Effector CD4-positive, alpha-beta T cell (primary cell): ENCODE measurements at regions not wholly inside any gene's neighbourhood (a gene's known extent, or its start where the extent isn't known, plus 50 kb on each side); places are given as distances from the start of the nearest gene placed in this dataset.

Experiments
- DNase-seq: peaks from one replicate; pipeline ENCODE4 v3.0.0-alpha.2; 2020

GRCh38 chr6:163818719-163819118 lies 404.2 kb downstream of the QKI start:
- DNase-seq: no peak

- DNase-seq: no peak
Measured at GRCh38 chr6:163816441-163816840, 401.9 kb downstream of the QKI start.

- DNase-seq: no peak
Measured at GRCh38 chr6:163815796-163816195, 401.3 kb downstream of the QKI start.

GRCh38 chr6:163814494-163815364 lies 400.2 kb downstream of the QKI start:
- DNase-seq: no peak

DNA sequence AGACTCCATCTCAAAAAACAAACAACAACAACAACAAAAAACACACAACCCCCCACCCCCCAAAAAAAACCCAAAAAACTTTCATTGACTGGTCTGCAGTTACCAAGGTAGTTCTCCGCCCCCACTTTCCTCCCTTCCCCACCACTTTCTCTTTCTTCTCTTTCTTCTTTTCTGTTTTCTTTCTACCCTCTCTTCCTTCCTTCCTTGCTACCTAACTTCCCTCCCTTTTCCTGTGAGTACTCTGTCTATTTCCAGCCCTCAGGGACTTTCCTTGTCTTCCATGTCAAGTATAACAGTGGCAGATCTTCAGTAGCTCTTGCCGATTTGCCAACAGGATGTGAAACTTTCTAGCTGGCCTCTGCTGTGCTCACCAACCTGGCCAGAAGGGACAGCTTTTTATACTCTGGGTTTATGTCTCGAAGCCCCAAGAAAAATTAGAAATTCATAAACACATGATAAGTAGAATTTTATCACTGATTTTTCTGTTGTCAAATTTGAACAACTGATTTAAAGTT lies 399.5 kb downstream of the QKI start:
- no peak for DNase-seq

DNA sequence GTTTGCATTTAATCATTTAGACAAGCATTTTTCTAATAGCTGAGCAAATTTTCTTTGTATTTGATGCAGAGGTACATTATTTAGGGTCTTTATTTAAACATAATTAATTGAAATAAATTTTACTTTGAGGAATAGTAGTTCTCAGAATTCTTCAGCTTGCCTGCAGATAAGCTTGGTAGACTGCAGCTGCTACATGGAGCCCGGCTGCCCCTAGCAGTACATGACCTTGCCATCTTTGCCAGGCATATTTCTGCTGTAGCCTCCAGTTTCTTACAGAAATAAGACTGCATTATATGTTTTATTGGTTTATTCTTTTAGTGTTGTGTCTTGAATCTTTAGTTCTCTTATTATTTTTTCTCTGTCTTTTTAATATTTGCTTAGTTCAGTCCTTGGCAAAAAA lies 396.8 kb downstream of the QKI start:
- no peak for DNase-seq

DNA sequence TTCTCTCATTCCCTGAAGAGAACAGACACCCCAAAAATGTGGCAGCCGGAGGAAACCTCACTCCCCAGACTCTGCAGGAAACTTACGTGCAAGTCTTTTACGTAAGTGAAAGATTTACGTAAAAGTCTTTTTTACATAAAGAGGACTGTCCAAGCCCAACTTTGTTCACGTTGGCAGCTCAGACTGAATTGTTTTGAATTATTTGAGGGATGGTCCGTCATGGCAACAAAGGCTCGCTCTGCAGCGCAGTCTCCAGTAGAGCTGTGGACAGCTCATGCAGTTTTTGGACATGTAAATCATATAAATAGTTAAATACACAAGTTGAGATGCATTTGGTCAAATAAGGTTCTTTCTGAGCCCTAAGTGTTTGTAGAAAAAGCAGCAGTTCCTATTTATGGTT lies 394.8 kb downstream of the QKI start:
- DNase-seq: no peak

DNA sequence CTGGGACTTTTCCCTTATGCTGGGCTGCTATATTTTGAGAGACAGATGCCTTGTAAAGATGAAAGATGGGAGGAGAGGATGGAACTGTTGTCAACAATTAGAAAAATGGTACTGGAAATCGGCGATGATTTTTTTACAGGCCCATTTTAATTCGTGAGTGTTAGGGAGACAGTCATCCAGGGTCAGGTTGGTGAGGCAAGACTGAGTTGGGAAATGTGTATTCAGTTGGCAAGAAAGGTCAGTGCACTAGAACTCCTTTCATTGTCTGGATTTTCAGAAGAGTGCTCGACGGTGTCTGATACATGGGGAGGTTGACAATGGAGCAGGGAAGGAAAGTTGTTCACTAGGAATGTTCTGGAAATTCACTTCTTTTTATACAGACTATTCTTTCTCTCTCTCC lies 394.4 kb downstream of the QKI start:
- no peak for DNase-seq

DNA sequence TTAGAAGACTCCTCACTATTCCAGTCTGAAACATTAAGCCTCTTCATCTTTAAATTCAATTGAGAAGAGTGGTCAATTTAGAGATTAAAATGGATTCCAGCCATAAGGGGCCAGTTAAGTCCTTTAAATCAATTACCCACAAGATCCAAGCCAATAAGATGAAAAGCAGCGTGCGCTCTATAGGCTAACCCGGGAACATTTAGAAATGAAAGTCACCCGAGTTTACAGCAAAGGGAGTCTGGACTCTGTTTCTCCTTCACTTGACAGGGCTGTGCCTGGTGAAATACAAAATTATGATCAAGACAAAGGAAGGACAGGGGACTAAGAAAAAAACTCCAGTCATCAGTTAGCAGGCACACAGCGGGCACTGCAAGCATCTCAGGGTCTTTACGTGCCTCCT lies 393.7 kb downstream of the QKI start:
- no peak for DNase-seq

- no peak for DNase-seq
Measured at GRCh38 chr6:163806755-163807499, 392.4 kb downstream of the QKI start.

- DNase-seq: no peak
Measured at GRCh38 chr6:163804991-163805390, 390.5 kb downstream of the QKI start.

GRCh38 chr6:163802267-163802666 lies 387.7 kb downstream of the QKI start:
- no peak for DNase-seq

DNA sequence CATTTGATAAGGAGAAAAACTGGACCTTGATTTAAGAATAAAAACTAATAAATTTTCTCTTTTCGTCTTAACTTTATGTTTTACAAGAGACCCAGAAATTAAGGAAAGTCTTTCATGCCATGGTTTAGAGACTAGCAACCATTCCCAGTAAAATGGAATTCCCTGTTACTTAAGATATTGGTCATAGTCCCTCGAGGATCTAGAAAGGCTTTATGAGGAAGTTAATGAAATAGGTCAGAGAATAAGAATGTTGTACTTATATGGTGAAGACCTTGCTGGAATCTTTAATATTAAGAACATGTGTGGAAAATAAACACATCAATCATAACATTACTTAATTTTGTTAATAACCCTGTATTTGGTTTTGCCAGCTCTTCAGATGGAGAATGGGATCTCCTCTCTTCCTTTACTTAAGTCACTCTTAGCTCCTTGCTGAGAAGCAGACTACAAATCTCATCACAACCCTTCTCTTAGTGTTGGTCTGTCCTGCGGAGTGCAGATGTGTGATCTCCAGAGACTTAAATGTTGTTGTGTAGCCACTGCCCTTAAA lies 382.9 kb downstream of the QKI start:
- DNase-seq: no peak

- no peak for DNase-seq
Measured at GRCh38 chr6:163793011-163793983, 378.8 kb downstream of the QKI start.

- no peak for DNase-seq
Measured at GRCh38 chr6:163790266-163790840, 375.8 kb downstream of the QKI start.

DNA sequence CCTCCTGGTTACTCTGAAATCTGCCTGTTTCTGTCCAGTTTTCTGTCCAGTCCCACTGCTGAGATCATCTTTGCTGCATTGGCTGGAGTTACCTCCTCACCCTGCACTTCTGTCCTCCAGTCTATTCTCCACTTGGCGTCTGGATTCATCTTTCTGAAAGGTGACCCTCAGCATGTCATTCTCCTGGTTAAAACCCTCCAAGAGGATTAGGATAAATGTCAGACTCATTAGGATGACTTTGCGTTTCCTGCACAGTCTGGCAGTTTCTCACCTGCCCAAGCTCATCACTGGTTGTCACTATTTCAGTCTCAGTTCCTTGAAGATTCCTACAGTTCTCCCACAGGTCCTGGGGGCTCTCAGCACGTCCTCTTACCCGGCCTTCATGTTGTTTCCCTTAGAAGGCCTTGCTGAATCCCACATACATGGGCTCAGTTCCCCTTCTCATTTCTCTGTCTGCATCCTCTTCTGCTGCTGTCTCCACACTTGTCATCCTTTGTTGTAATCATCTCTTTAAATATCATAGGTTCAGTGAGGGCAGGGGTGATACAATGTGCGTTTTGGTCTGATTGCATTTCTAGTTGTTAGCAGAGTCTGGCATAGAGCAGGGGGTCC lies 374.8 kb downstream of the QKI start:
- DNase-seq: no peak

- no peak for DNase-seq
Measured at GRCh38 chr6:163786995-163787671, 372.6 kb downstream of the QKI start.

DNA sequence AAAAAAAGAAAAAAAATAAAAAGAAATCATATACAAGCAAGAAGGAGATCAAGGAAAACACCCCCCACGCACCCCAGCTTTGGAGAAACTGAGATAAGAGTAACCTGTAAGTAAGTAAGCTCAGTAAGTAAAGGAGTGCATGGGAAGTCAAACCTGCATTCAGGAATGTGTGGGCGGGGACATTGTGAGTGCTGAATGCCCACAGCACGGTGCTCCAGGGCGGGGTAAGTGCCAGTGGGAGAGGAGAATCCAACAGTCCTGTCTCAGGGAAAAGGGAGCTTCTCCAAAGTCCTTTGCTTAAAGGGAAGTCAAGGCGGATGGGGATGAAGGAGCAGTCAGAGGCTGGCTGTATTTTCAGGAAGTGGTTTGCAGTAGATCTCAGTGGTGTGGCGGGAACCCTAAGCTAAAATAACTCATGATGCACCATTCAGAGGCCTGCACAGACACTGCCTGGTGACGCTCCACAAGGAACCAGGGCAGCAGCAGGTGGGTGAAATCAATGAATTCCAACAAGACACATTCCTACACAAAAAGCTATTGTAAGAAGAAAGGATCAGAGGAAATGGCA lies 368.0 kb downstream of the QKI start:
- DNase-seq: no peak

DNA sequence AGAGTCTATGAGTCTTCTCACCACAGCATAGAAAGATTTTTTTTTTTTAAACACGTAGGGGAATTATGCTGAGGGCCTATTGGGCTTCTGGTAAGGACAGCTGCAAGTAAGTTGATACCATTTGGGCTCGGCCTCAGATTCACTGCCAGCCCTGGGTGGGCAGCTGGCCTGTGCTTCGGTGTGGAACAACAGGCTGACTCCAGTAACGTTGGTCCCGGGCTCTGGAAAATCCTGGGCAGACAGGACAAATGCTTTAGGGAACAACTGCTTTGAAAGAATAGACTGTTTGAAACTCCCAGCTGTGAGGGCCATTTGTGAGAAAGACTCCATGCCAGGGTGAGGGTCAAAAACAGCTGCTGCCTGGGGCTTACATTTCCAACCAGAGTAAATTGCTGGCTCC lies 366.5 kb downstream of the QKI start:
- no peak for DNase-seq

- no peak for DNase-seq
Measured at GRCh38 chr6:163779727-163780284, 365.3 kb downstream of the QKI start.
